ENCODE measurements at regions not wholly inside any gene's neighbourhood (a gene's known extent, or its start where the extent isn't known, plus 50 kb on each side); places are given as distances from the start of the nearest gene placed in this dataset.

GRCh38 chr1:157279138-157279801 lies 141.1 kb upstream of the ETV3 start:
- H3K4me3 ChIP-seq (ENCODE audit: low read depth, low read length): no peak overlapping the region
- H3K9ac ChIP-seq (ENCODE audit: low read depth, low read length): no peak overlapping the region
- no peak overlapping the region for H3K27ac ChIP-seq (ENCODE audit: low read depth, low read length)

GRCh38 chr1:157278383-157279137 lies 140.4 kb upstream of the ETV3 start:
- Histone ChIP-seq H3K27ac (ENCODE audit: low read depth, low read length) (no peak overlapping the region), H3K9me3 (ENCODE audit: control insufficient read depth, insufficient read depth, low read length) (no peaks in the 10 kb centered on the region), H3K4me1 (ENCODE audit: control insufficient read depth, insufficient read depth, low read length) (peaks cover 39% of the 10 kb centered on the region), H3K4me3 (ENCODE audit: low read depth, low read length) (no peak overlapping the region), H3K36me3 (ENCODE audit: control insufficient read depth, insufficient read depth, low read length) (no peaks in the 10 kb centered on the region), H3K9ac (ENCODE audit: low read depth, low read length) (no peak overlapping the region), H3K27me3 (ENCODE audit: control insufficient read depth, insufficient read depth, low read length) (peaks cover 8% of the 10 kb centered on the region)

More at GRCh38 chr1:157279138-157279801, 141.1 kb upstream of the ETV3 start:
- Histone ChIP-seq H3K36me3 (ENCODE audit: control insufficient read depth, insufficient read depth, low read length) (no peaks in the 10 kb centered on the region), H3K27me3 (ENCODE audit: control insufficient read depth, insufficient read depth, low read length) (peaks cover 8% of the 10 kb centered on the region), H3K9me3 (ENCODE audit: control insufficient read depth, insufficient read depth, low read length) (no peaks in the 10 kb centered on the region), H3K4me1 (ENCODE audit: control insufficient read depth, insufficient read depth, low read length) (peaks cover 32% of the 10 kb centered on the region)

GRCh38 chr1:157277913-157278312 lies 139.7 kb upstream of the ETV3 start:
- H3K27ac ChIP-seq (ENCODE audit: low read depth, low read length): no peak overlapping the region
- no peaks in the 10 kb centered on the region for H3K9me3 ChIP-seq (ENCODE audit: control insufficient read depth, insufficient read depth, low read length)
- H3K27me3 ChIP-seq (ENCODE audit: control insufficient read depth, insufficient read depth, low read length): peaks cover 10% of the 10 kb centered on the region
- no peak overlapping the region for H3K4me3 ChIP-seq (ENCODE audit: low read depth, low read length)
- no peak overlapping the region for H3K9ac ChIP-seq (ENCODE audit: low read depth, low read length)
- H3K4me1 ChIP-seq (ENCODE audit: control insufficient read depth, insufficient read depth, low read length): peaks cover 45% of the 10 kb centered on the region
- no peaks in the 10 kb centered on the region for H3K36me3 ChIP-seq (ENCODE audit: control insufficient read depth, insufficient read depth, low read length)

GRCh38 chr1:157277281-157277680 lies 139.1 kb upstream of the ETV3 start:
- no peak overlapping the region for H3K4me3 ChIP-seq (ENCODE audit: low read depth, low read length)
- peaks cover 17% of the 10 kb centered on the region for H3K27me3 ChIP-seq (ENCODE audit: control insufficient read depth, insufficient read depth, low read length)
- no peak overlapping the region for H3K9ac ChIP-seq (ENCODE audit: low read depth, low read length)

GRCh38 chr1:157274698-157275534 lies 136.7 kb upstream of the ETV3 start:
- Histone ChIP-seq H3K4me3 (ENCODE audit: low read depth, low read length) (no peak overlapping the region), H3K9ac (ENCODE audit: low read depth, low read length) (no peak overlapping the region; the same call in 1 of the 2 replicates), H3K27me3 (ENCODE audit: control insufficient read depth, insufficient read depth, low read length) (peaks cover 39% of the 10 kb centered on the region), H3K9me3 (ENCODE audit: control insufficient read depth, insufficient read depth, low read length) (no peaks in the 10 kb centered on the region), H3K27ac (ENCODE audit: low read depth, low read length) (no peak overlapping the region), H3K36me3 (ENCODE audit: control insufficient read depth, insufficient read depth, low read length) (no peaks in the 10 kb centered on the region), H3K4me1 (ENCODE audit: control insufficient read depth, insufficient read depth, low read length) (peaks cover 46% of the 10 kb centered on the region)

More at GRCh38 chr1:157277281-157277680, 139.1 kb upstream of the ETV3 start:
- Histone ChIP-seq H3K27ac (ENCODE audit: low read depth, low read length) (no peak overlapping the region), H3K4me1 (ENCODE audit: control insufficient read depth, insufficient read depth, low read length) (peaks cover 46% of the 10 kb centered on the region), H3K9me3 (ENCODE audit: control insufficient read depth, insufficient read depth, low read length) (no peaks in the 10 kb centered on the region), H3K36me3 (ENCODE audit: control insufficient read depth, insufficient read depth, low read length) (no peaks in the 10 kb centered on the region)

GRCh38 chr1:157272729-157273524 lies 134.7 kb upstream of the ETV3 start:
- Histone ChIP-seq H3K9me3 (ENCODE audit: control insufficient read depth, insufficient read depth, low read length) (no peaks in the 10 kb centered on the region), H3K4me3 (ENCODE audit: low read depth, low read length) (no peak overlapping the region), H3K9ac (ENCODE audit: low read depth, low read length) (no peak overlapping the region), H3K27me3 (ENCODE audit: control insufficient read depth, insufficient read depth, low read length) (peaks cover 39% of the 10 kb centered on the region), H3K4me1 (ENCODE audit: control insufficient read depth, insufficient read depth, low read length) (peaks cover 34% of the 10 kb centered on the region), H3K27ac (ENCODE audit: low read depth, low read length) (no peak overlapping the region), H3K36me3 (ENCODE audit: control insufficient read depth, insufficient read depth, low read length) (no peaks in the 10 kb centered on the region)

GRCh38 chr1:157272264-157272663 lies 134.1 kb upstream of the ETV3 start:
- Histone ChIP-seq H3K27ac (ENCODE audit: low read depth, low read length) (no peak overlapping the region), H3K27me3 (ENCODE audit: control insufficient read depth, insufficient read depth, low read length) (peaks cover 39% of the 10 kb centered on the region), H3K4me1 (ENCODE audit: control insufficient read depth, insufficient read depth, low read length) (peaks cover 33% of the 10 kb centered on the region), H3K36me3 (ENCODE audit: control insufficient read depth, insufficient read depth, low read length) (no peaks in the 10 kb centered on the region), H3K9ac (ENCODE audit: low read depth, low read length) (no peak overlapping the region), H3K9me3 (ENCODE audit: control insufficient read depth, insufficient read depth, low read length) (no peaks in the 10 kb centered on the region), H3K4me3 (ENCODE audit: low read depth, low read length) (no peak overlapping the region)

- Histone ChIP-seq H3K4me1 (ENCODE audit: control insufficient read depth, insufficient read depth, low read length) (peaks cover 30% of the 10 kb centered on the region), H3K36me3 (ENCODE audit: control insufficient read depth, insufficient read depth, low read length) (no peaks in the 10 kb centered on the region), H3K27ac (ENCODE audit: low read depth, low read length) (no peak overlapping the region)
These were observed 132.6 kb upstream of the ETV3 start for GRCh38 chr1:157270705-157271274.

GRCh38 chr1:157269656-157270375 lies 131.6 kb upstream of the ETV3 start:
- no peak overlapping the region for H3K27ac ChIP-seq (ENCODE audit: low read depth, low read length)
- peaks cover 20% of the 10 kb centered on the region for H3K4me1 ChIP-seq (ENCODE audit: control insufficient read depth, insufficient read depth, low read length)
- no peak overlapping the region for H3K9ac ChIP-seq (ENCODE audit: low read depth, low read length)

More at GRCh38 chr1:157270705-157271274, 132.6 kb upstream of the ETV3 start:
- no peak overlapping the region for H3K4me3 ChIP-seq (ENCODE audit: low read depth, low read length)
- no peaks in the 10 kb centered on the region for H3K9me3 ChIP-seq (ENCODE audit: control insufficient read depth, insufficient read depth, low read length)
- H3K27me3 ChIP-seq (ENCODE audit: control insufficient read depth, insufficient read depth, low read length): peaks cover 36% of the 10 kb centered on the region
- H3K9ac ChIP-seq (ENCODE audit: low read depth, low read length): no peak overlapping the region

More at GRCh38 chr1:157269656-157270375, 131.6 kb upstream of the ETV3 start:
- H3K36me3 ChIP-seq (ENCODE audit: control insufficient read depth, insufficient read depth, low read length): no peaks in the 10 kb centered on the region
- H3K4me3 ChIP-seq (ENCODE audit: low read depth, low read length): no peak overlapping the region
- H3K27me3 ChIP-seq (ENCODE audit: control insufficient read depth, insufficient read depth, low read length): peaks cover 31% of the 10 kb centered on the region
- H3K9me3 ChIP-seq (ENCODE audit: control insufficient read depth, insufficient read depth, low read length): no peaks in the 10 kb centered on the region
